ENCODE measurements at regions not wholly inside any gene's neighbourhood (a gene's known extent, or its start where the extent isn't known, plus 50 kb on each side); places are given as distances from the start of the nearest gene placed in this dataset.

GRCh38 chr5:33281431-33281843 lies 159.3 kb upstream of the TARS1 start:
- no peak for DNase-seq (ENCODE audit: low read depth)

GRCh38 chr5:33282157-33282556 lies 158.6 kb upstream of the TARS1 start:
- DNase-seq (ENCODE audit: low read depth) = no peak

GRCh38 chr5:33282696-33283095 lies 158.1 kb upstream of the TARS1 start:
- DNase-seq (ENCODE audit: low read depth) = no peak

GRCh38 chr5:33283243-33283642 lies 157.5 kb upstream of the TARS1 start:
- no peak for DNase-seq (ENCODE audit: low read depth)

GRCh38 chr5:33284681-33285080 lies 156.1 kb upstream of the TARS1 start:
- DNase-seq (ENCODE audit: low read depth) = no peak

GRCh38 chr5:33287242-33287641 lies 153.5 kb upstream of the TARS1 start:
- no peak for DNase-seq (ENCODE audit: low read depth)

GRCh38 chr5:33291216-33292000 lies 149.4 kb upstream of the TARS1 start:
- DNase-seq (ENCODE audit: low read depth) = no peak

- DNase-seq (ENCODE audit: low read depth) = no peak
Measured at GRCh38 chr5:33297760-33298216, 143.0 kb upstream of the TARS1 start.

- DNase-seq (ENCODE audit: low read depth) = peak; percentile 58
Measured at GRCh38 chr5:33299621-33300208, 141.1 kb upstream of the TARS1 start.

- no peak for DNase-seq (ENCODE audit: low read depth)
Measured at GRCh38 chr5:33300209-33300742, 140.5 kb upstream of the TARS1 start.

- no peak for DNase-seq (ENCODE audit: low read depth)
Measured at GRCh38 chr5:33303579-33304095, 137.1 kb upstream of the TARS1 start.

GRCh38 chr5:33304601-33305000 lies 136.2 kb upstream of the TARS1 start:
- DNase-seq (ENCODE audit: low read depth) = no peak

GRCh38 chr5:33305572-33305971 lies 135.2 kb upstream of the TARS1 start:
- no peak for DNase-seq (ENCODE audit: low read depth)

GRCh38 chr5:33306758-33307157 lies 134.0 kb upstream of the TARS1 start:
- DNase-seq (ENCODE audit: low read depth) = peak; percentile 57

GRCh38 chr5:33308586-33308985 lies 132.2 kb upstream of the TARS1 start:
- no peak for DNase-seq (ENCODE audit: low read depth)

- DNase-seq (ENCODE audit: low read depth) = no peak
Measured at GRCh38 chr5:33309068-33309467, 131.7 kb upstream of the TARS1 start.

GRCh38 chr5:33309536-33310345 lies 131.0 kb upstream of the TARS1 start:
- DNase-seq (ENCODE audit: low read depth) = no peak

GRCh38 chr5:33310451-33310850 lies 130.3 kb upstream of the TARS1 start:
- DNase-seq (ENCODE audit: low read depth) = no peak

GRCh38 chr5:33311893-33312292 lies 128.9 kb upstream of the TARS1 start:
- peak; percentile 58 for DNase-seq (ENCODE audit: low read depth)

- peak; percentile 53 for DNase-seq (ENCODE audit: low read depth)
Measured at GRCh38 chr5:33312571-33313549, 127.9 kb upstream of the TARS1 start.

Measured in myocyte (in vitro differentiated cells).